Fibroblast of lung (primary cell): ENCODE measurements at regions not wholly inside any gene's neighbourhood (a gene's known extent, or its start where the extent isn't known, plus 50 kb on each side); places are given as distances from the start of the nearest gene placed in this dataset.

Experiments used
- DNase-seq, 2 donors: peaks; one replicate each; pipeline versions ENCODE4 v3.0.0 to v3.0.0-alpha.2; 2010; ENCODE audit warnings: low read depth in 2 of 2
- H2AFZ ChIP-seq: 2 replicates; pipeline ENCODE4 v1.5.1; 2012; ENCODE audit warnings: low read length, control low read depth, inconsistent platforms
- H3K27ac ChIP-seq: 2 replicates; pipeline ENCODE4 v1.5.1; 2011; ENCODE audit warnings: low read length, control low read depth; ENCODE audit not compliant: insufficient read depth
- H3K27me3 ChIP-seq: 2 replicates; pipeline ENCODE4 v1.5.1; 2011; ENCODE audit warnings: mild to moderate bottlenecking, low read length; ENCODE audit not compliant: control insufficient read depth, insufficient read depth
- H3K36me3 ChIP-seq: 2 replicates; pipeline ENCODE4 v1.5.1; 2011; ENCODE audit warnings: low read length; ENCODE audit not compliant: control insufficient read depth, insufficient read depth
- H3K4me1 ChIP-seq: 2 replicates; pipeline ENCODE4 v1.5.1; 2011; ENCODE audit warnings: low read length; ENCODE audit not compliant: control insufficient read depth, insufficient read depth; ENCODE audit errors: extremely low read depth
- H3K4me2 ChIP-seq: 2 replicates; pipeline ENCODE4 v1.5.1; 2011; ENCODE audit warnings: low read length, control low read depth; ENCODE audit not compliant: insufficient read depth; ENCODE audit errors: extremely low read depth
- H3K4me3 ChIP-seq, 4 experiments: fragments of 200-600 bp in 1 of 4; sonication (generic) in 1 of 4; replicated peaks in 1 of 4; 2 replicates each; pipeline ENCODE4 v1.5.1; 2011 to 2016; ENCODE audit warnings: low read length in 4 of 4, low read depth in 3 of 4, mild to moderate bottlenecking in 3 of 4, control low read depth in 2 of 4, inconsistent platforms in 1 of 4, mixed read lengths in 1 of 4; ENCODE audit not compliant: insufficient read depth in 1 of 4; ENCODE audit errors: control extremely low read depth in 1 of 4
- H3K79me2 ChIP-seq: 2 replicates; pipeline ENCODE4 v1.5.1; 2012; ENCODE audit warnings: mild to moderate bottlenecking, low read length, inconsistent platforms; ENCODE audit not compliant: control insufficient read depth, insufficient read depth
- H3K9ac ChIP-seq: 2 replicates; pipeline ENCODE4 v1.5.1; 2011; ENCODE audit warnings: mild to moderate bottlenecking, low read length, control low read depth; ENCODE audit not compliant: insufficient read depth
- H3K9me3 ChIP-seq: 2 replicates; pipeline ENCODE4 v1.5.1; 2012; ENCODE audit warnings: low read depth, low read length; ENCODE audit not compliant: control insufficient read depth, insufficient read depth
- H4K20me1 ChIP-seq: 2 replicates; pipeline ENCODE4 v1.5.1; 2011; ENCODE audit warnings: low read length; ENCODE audit not compliant: control insufficient read depth, insufficient read depth; ENCODE audit errors: extremely low read depth
- EZH2 ChIP-seq: IDR thresholded peaks from 2 replicates; pipeline ENCODE4 v1.5.1; 2012; ENCODE audit warnings: low read length, control low read depth, mild to moderate bottlenecking; ENCODE audit errors: missing control alignments
- TF ChIP-seq, protein P1 (sequence below), 2 donors: IDR thresholded peaks in 1 of 2; conservative IDR thresholded peaks in 1 of 2; 1 replicate in 1 of 2; 2 replicates in 1 of 2; pipeline ENCODE4 v1.5.1; 2011 to 2012; ENCODE audit warnings: low read length in 2 of 2, control low read depth in 1 of 2, inconsistent platforms in 1 of 2, low read depth in 1 of 2, mild to moderate bottlenecking in 1 of 2

DNA sequence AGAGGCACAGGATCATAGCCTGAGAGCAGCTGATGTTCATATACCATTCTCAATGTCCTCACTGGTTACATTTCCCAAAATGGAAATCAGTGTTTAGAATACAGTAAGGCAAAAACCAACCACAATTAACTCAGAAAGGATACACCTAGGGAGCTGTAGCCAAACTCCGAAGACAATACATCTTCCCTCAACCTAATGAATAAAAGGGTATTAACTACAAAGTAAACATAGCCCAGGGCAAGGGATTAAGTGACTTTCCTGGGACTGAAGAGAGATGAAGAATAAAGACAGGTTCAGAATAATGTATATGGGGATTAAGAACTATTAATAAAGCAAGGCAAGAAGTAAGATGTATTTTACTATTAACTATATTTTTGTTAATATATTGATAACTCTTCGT lies 79.5 kb downstream of the RPS29 start:
- H3K9me3 ChIP-seq, result no peaks in the 10 kb centered on the region
- no peak overlapping the region for H3K4me2 ChIP-seq
- H3K79me2 ChIP-seq, result no peaks in the 10 kb centered on the region
- H4K20me1 ChIP-seq, result no peaks in the 10 kb centered on the region
- H3K36me3 ChIP-seq, result no peaks in the 10 kb centered on the region
- H3K27me3 ChIP-seq, result no peaks in the 10 kb centered on the region
- no peak overlapping the region for H3K9ac ChIP-seq
- H3K27ac ChIP-seq, result no peak overlapping the region
- no peaks in the 10 kb centered on the region for H3K4me1 ChIP-seq
- no peak overlapping the region for H3K4me3 ChIP-seq
- TF ChIP-seq, protein P1, sequence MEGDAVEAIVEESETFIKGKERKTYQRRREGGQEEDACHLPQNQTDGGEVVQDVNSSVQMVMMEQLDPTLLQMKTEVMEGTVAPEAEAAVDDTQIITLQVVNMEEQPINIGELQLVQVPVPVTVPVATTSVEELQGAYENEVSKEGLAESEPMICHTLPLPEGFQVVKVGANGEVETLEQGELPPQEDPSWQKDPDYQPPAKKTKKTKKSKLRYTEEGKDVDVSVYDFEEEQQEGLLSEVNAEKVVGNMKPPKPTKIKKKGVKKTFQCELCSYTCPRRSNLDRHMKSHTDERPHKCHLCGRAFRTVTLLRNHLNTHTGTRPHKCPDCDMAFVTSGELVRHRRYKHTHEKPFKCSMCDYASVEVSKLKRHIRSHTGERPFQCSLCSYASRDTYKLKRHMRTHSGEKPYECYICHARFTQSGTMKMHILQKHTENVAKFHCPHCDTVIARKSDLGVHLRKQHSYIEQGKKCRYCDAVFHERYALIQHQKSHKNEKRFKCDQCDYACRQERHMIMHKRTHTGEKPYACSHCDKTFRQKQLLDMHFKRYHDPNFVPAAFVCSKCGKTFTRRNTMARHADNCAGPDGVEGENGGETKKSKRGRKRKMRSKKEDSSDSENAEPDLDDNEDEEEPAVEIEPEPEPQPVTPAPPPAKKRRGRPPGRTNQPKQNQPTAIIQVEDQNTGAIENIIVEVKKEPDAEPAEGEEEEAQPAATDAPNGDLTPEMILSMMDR (conservative IDR thresholded peaks at IDR 0.05 in 1 of 2, IDR thresholded peaks at IDR 0.05 in 1 of 2; ENCODE audit: low read depth in 1 of 2, low read length in 2 of 2), result no peak
- no peak for TF ChIP-seq EZH2
- DNase-seq, result no peak
- H2AFZ ChIP-seq, result no peak overlapping the region

DNA sequence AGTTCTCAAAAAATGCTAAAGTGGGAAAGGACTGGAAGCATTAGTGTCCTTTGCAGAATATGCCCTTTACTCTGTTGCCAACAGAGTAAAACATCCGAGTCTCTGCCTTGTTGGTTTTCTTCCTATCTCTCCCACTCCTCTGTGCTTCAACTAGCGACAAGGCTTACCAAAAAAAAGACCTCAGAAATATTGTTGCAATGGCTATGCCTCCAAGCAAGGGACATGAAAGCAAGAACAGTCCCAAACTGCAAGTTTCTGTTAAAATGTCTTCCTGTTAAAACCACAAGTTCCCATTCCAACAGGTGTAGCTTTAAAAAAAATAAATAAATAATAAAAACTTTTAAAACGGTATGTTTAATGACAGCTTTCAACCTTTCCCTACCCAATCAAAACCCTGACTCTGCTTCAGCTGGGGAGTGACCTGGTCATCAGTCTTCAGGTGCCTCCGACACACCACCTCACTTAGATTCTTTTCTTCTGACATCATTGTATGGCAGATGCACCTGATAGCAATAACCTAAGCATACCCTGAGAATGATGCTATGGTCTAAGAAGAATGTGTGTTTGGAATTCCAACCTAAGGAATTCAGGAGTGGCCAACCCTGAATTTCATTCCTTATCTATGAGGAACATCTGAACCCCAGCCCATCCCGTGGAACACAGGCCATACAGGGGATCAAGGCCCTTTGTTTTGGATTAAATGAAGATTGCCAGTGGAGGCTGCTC lies 81.0 kb downstream of the RPS29 start:
- Histone ChIP-seq H3K9ac (no peak overlapping the region), H2AFZ (no peak overlapping the region), H3K9me3 (no peaks in the 10 kb centered on the region), H3K4me2 (no peak overlapping the region), H3K36me3 (no peaks in the 10 kb centered on the region), H3K4me1 (no peaks in the 10 kb centered on the region), H3K27me3 (no peaks in the 10 kb centered on the region), H3K27ac (no peak overlapping the region), H3K79me2 (no peaks in the 10 kb centered on the region), H3K4me3 (no peak overlapping the region), H4K20me1 (no peaks in the 10 kb centered on the region)
- peak in 1 of 2 donors; percentile 87 for DNase-seq
- TF ChIP-seq, protein P1 (conservative IDR thresholded peaks at IDR 0.05 in 1 of 2, IDR thresholded peaks at IDR 0.05 in 1 of 2; ENCODE audit: low read depth in 1 of 2, low read length in 2 of 2), result no peak
- no peak for TF ChIP-seq EZH2

DNA sequence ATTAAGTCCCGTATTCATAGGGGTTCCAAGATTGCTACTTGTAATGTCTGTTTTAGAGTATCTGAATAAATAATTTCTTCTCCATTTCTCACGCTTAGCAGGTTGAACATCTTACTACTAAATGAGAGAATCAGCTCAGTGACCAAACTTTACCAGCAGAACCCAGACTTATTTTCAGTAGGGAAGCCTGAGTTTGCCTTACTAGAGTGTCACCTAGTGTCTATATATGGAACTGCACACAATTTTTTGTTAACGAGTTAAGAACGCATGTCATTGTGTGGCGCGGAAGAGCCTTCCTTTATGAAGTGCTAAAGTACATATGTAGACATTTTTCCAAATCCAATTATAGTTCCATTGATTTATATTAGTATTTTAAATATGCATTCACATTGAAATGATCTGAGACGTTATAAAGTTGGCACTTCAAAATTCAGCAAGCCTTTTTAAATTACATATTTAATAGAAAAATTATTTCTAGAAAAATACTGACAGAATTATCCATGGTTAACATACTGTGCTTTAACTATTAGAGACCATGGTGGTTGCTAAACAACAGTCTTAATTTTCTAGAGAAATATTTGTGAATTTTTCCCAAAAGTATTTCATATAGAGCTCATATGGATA lies 88.3 kb downstream of the RPS29 start:
- H3K79me2 ChIP-seq, result no peaks in the 10 kb centered on the region
- no peak overlapping the region for H3K27ac ChIP-seq
- no peaks in the 10 kb centered on the region for H3K4me1 ChIP-seq
- no peak for TF ChIP-seq EZH2
- TF ChIP-seq, protein P1 (conservative IDR thresholded peaks at IDR 0.05 in 1 of 2, IDR thresholded peaks at IDR 0.05 in 1 of 2; ENCODE audit: low read depth in 1 of 2, low read length in 2 of 2), result peak; percentile 85 to 87
- H3K36me3 ChIP-seq, result no peaks in the 10 kb centered on the region
- peak; percentile 63 to 81 for DNase-seq
- no peaks in the 10 kb centered on the region for H4K20me1 ChIP-seq
- H2AFZ ChIP-seq, result no peak overlapping the region
- peaks cover 9% of the 10 kb centered on the region for H3K27me3 ChIP-seq
- no peak overlapping the region for H3K4me2 ChIP-seq
- no peak overlapping the region for H3K9ac ChIP-seq
- H3K9me3 ChIP-seq, result no peaks in the 10 kb centered on the region
- no peak overlapping the region for H3K4me3 ChIP-seq
